H1 (cell line): ENCODE measurements at regions not wholly inside any gene's neighbourhood (a gene's known extent, or its start where the extent isn't known, plus 50 kb on each side); places are given as distances from the start of the nearest gene placed in this dataset.

Experiments
- BRCA1 ChIP-seq: IDR thresholded peaks from 2 replicates; pipeline ENCODE4 v1.6.1; 2012; ENCODE audit warnings: low read depth, low read length, improper control_type of control experiment
- GTF2F1 ChIP-seq: IDR thresholded peaks from 2 replicates; pipeline ENCODE4 v1.6.1; 2012; ENCODE audit warnings: low read depth, low read length, improper control_type of control experiment, borderline replicate concordance
- JUND ChIP-seq: IDR thresholded peaks from 2 replicates; pipeline ENCODE4 v1.6.1; 2011; ENCODE audit warnings: mild to moderate bottlenecking, improper control_type of control experiment, low read length
- KDM1A ChIP-seq: fragments of 200-600, 300-600 bp; sonication (generic); IDR thresholded peaks from 2 replicates; pipeline ENCODE4 v1.7.1; 2016; ENCODE audit warnings: mild to moderate bottlenecking, low read length, borderline replicate concordance
- TF ChIP-seq, protein P1 (sequence below): IDR thresholded peaks from 2 replicates; pipeline ENCODE4 v1.6.1; 2012; ENCODE audit warnings: inconsistent platforms

DNA sequence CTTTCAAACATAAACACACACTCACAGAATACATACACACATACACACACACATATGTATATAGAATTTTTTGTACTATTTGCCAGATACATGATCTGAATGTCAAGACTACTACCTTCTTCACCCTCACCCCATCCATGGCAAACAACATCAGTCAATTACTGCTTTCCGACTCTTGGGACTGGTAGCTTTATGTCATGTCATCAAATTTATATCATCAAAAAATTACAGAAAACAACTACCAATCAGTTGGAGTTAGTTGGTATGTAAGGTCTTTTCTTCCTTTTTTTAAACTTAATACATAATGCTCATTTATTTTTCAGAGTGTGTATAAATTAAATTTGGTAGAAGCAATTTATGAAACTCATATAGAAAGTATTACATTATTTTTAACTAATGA, 305.7 kb upstream of the MDFIC2 start:
- TF ChIP-seq JUND (no peak), GTF2F1 (no peak), KDM1A (no peak), BRCA1 (no peak)
- TF ChIP-seq, protein P1, sequence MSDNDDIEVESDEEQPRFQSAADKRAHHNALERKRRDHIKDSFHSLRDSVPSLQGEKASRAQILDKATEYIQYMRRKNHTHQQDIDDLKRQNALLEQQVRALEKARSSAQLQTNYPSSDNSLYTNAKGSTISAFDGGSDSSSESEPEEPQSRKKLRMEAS, result no peak
